ENCODE measurements at regions not wholly inside any gene's neighbourhood (a gene's known extent, or its start where the extent isn't known, plus 50 kb on each side); places are given as distances from the start of the nearest gene placed in this dataset.

DNA sequence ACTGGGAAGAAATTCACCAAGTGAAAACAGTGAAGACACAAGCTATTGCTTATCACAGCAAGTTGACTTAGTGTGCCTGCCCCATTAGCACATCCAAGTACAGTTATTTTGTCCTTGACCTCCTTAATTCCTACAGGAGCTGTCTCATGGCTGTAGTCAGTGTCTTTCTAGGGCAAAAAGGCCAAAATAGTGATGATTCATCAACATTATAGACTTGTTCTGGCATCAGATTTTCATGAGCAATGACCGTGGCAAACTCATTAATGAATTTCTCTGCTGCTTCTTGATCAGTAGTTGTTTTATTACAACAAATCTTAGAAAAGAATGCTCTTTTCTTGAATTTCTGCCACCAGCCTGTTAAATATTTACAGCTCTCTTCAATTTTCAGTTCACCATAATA lies 1169.3 kb upstream of the DDX18 start:
- no peak for DNase-seq
- no peak overlapping the region for H3K4me3 ChIP-seq (ENCODE audit: low read length)
- H3K36me3 ChIP-seq (ENCODE audit: control insufficient read depth, insufficient read depth, low read length) = no peaks in the 10 kb centered on the region
- no CpG with 5 or more reads among the region's 1 CpG for WGBS (ENCODE audit: insufficient coverage, low lambda C conversion rate)
- H3K9me3 ChIP-seq (ENCODE audit: control insufficient read depth, low read depth, low read length) = no peaks in the 10 kb centered on the region
- H3K27me3 ChIP-seq (ENCODE audit: control insufficient read depth, insufficient read depth, low read length) = no peaks in the 10 kb centered on the region
- no peaks in the 10 kb centered on the region for H3K4me1 ChIP-seq (ENCODE audit: control insufficient read depth, insufficient read depth, low read length)
- H3K27ac ChIP-seq (ENCODE audit: low read length) = no peak overlapping the region

DNA sequence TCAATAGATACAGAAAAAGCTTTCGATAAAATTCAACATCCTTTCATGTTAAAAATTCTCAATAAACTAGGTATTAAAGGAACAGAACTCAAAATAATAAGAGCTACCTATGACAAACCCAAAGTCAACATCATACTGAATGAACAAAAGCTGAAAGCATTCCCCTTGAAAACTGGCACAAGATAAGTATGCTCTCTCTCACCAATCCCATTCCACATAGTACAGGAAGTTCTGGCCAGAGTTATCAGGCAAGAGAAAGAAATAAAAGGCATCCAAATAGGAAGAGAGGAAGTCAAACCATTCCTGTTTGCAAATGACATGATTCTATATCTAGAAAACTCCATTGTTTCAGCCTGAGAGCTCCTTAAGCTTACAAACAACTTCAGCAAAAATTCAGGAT lies 1145.8 kb upstream of the DDX18 start:
- no peaks in the 10 kb centered on the region for H3K4me1 ChIP-seq (ENCODE audit: control insufficient read depth, insufficient read depth, low read length)
- H3K9me3 ChIP-seq (ENCODE audit: control insufficient read depth, low read depth, low read length) = no peaks in the 10 kb centered on the region
- DNase-seq = no peak
- H3K27me3 ChIP-seq (ENCODE audit: control insufficient read depth, insufficient read depth, low read length) = no peaks in the 10 kb centered on the region
- no peak overlapping the region for H3K27ac ChIP-seq (ENCODE audit: low read length)
- H3K36me3 ChIP-seq (ENCODE audit: control insufficient read depth, insufficient read depth, low read length) = no peaks in the 10 kb centered on the region
- no CpG with 5 or more reads among the region's 1 CpG for WGBS (ENCODE audit: insufficient coverage, low lambda C conversion rate)
- H3K4me3 ChIP-seq (ENCODE audit: low read length) = no peak overlapping the region

DNA sequence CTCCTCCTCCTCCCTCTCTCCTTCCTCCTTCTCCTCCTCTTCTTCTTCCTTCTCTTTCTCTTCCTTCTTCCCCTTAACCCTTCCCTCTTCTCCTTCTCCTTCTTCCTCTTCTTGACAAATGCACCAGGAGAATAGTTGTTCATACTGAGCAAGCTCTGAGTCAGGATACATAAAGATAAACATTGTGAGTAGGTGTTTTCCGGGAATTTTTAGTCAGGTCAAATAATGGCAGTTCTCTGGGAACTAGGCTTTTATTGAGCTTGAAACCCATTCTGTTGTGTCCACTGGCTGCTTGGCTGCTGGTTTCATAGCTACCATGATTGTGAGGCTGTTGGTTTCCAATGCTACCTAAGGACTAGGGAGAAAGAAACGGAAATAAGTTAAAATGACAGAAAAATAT lies 1144.7 kb upstream of the DDX18 start:
- no peaks in the 10 kb centered on the region for H3K36me3 ChIP-seq (ENCODE audit: control insufficient read depth, insufficient read depth, low read length)
- no peaks in the 10 kb centered on the region for H3K27me3 ChIP-seq (ENCODE audit: control insufficient read depth, insufficient read depth, low read length)
- WGBS (ENCODE audit: insufficient coverage, low lambda C conversion rate) = 100% methylated on average over 1 of the region's 2 CpGs
- H3K4me3 ChIP-seq (ENCODE audit: low read length) = no peak overlapping the region
- no peak for DNase-seq
- H3K27ac ChIP-seq (ENCODE audit: low read length) = no peak overlapping the region
- H3K9me3 ChIP-seq (ENCODE audit: control insufficient read depth, low read depth, low read length) = no peaks in the 10 kb centered on the region
- no peaks in the 10 kb centered on the region for H3K4me1 ChIP-seq (ENCODE audit: control insufficient read depth, insufficient read depth, low read length)

DNA sequence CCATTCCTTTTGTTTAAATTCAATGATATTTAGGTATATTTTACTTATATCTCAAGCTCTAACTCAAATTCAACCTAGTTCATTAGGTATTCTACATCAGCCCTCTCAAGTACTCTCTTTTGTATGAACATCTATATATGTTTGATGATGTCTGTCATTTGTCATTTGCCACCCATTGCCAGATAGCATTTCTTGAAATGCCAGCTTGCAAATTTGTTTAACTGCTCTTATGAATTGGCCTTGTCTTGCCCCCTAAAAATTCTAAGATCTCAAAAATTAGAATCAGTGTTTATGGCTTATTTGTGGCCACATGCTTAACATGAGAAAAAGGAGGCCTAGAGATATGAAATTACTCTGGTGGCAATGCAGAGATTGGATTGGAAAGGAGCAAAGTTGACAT lies 1140.3 kb upstream of the DDX18 start:
- no peaks in the 10 kb centered on the region for H3K9me3 ChIP-seq (ENCODE audit: control insufficient read depth, low read depth, low read length)
- H3K4me1 ChIP-seq (ENCODE audit: control insufficient read depth, insufficient read depth, low read length) = no peaks in the 10 kb centered on the region
- DNase-seq = no peak
- no peaks in the 10 kb centered on the region for H3K27me3 ChIP-seq (ENCODE audit: control insufficient read depth, insufficient read depth, low read length)
- no peak overlapping the region for H3K4me3 ChIP-seq (ENCODE audit: low read length)
- H3K36me3 ChIP-seq (ENCODE audit: control insufficient read depth, insufficient read depth, low read length) = no peaks in the 10 kb centered on the region
- H3K27ac ChIP-seq (ENCODE audit: low read length) = no peak overlapping the region

DNA sequence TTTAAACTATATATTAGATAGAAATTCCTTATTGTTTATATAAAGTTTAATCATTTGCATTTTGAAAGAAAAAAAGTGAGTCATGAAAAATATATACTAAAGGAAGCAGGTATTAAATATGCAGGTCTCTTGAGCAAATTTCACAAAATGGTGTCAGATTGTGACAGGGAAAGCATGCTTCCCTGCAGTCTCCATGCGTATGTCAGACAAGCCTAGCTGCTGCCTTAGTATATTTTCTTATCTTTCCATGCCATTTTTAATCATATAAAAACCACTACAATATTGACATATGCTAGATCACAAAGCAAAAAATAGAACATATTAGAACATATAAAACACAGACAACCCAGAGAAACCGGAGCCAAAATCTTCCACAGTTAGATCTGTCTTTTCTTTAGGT lies 1137.7 kb upstream of the DDX18 start:
- H3K36me3 ChIP-seq (ENCODE audit: control insufficient read depth, insufficient read depth, low read length) = no peaks in the 10 kb centered on the region
- H3K27me3 ChIP-seq (ENCODE audit: control insufficient read depth, insufficient read depth, low read length) = no peaks in the 10 kb centered on the region
- H3K4me1 ChIP-seq (ENCODE audit: control insufficient read depth, insufficient read depth, low read length) = no peaks in the 10 kb centered on the region
- H3K9me3 ChIP-seq (ENCODE audit: control insufficient read depth, low read depth, low read length) = no peaks in the 10 kb centered on the region
- no CpG with 5 or more reads among the region's 2 CpGs for WGBS (ENCODE audit: insufficient coverage, low lambda C conversion rate)
- DNase-seq = no peak
- H3K27ac ChIP-seq (ENCODE audit: low read length) = no peak overlapping the region
- no peak overlapping the region for H3K4me3 ChIP-seq (ENCODE audit: low read length)

DNA sequence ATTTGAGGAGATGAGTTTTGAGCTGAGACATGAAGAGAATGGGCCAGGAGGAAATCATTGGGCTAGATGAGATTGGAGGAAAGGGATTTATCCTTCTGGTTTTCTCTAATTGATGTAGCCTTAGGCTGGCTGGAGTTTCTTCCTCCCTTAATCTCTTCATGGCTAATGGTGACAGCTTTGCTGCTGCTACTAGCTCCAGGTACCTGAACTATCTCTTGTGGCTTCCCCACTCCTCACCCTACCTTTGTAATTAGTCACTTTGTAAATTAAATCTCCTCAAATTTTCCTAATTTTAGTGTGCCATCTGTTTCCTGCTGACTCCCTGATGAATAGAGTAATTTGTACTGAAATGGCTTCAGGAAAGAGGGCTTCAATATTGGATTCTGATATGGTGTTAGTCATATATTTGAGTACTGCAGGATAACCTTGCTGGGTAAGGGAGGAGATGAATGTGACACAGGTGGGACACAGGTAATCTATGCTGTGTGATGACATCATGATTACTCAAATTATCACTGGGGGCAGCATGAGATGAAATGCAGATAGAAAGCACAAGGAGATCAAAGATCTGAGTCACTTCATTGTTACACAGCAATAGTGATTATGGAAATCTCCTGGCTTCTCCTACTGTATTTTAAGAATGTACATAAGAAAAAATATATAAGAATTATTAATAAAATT lies 1134.1 kb upstream of the DDX18 start:
- Histone ChIP-seq H3K4me1 (ENCODE audit: control insufficient read depth, insufficient read depth, low read length) (no peaks in the 10 kb centered on the region), H3K4me3 (ENCODE audit: low read length) (no peak overlapping the region), H3K9me3 (ENCODE audit: control insufficient read depth, low read depth, low read length) (no peaks in the 10 kb centered on the region), H3K27me3 (ENCODE audit: control insufficient read depth, insufficient read depth, low read length) (no peaks in the 10 kb centered on the region), H3K36me3 (ENCODE audit: control insufficient read depth, insufficient read depth, low read length) (no peaks in the 10 kb centered on the region), H3K27ac (ENCODE audit: low read length) (no peak overlapping the region)
- no peak for DNase-seq

DNA sequence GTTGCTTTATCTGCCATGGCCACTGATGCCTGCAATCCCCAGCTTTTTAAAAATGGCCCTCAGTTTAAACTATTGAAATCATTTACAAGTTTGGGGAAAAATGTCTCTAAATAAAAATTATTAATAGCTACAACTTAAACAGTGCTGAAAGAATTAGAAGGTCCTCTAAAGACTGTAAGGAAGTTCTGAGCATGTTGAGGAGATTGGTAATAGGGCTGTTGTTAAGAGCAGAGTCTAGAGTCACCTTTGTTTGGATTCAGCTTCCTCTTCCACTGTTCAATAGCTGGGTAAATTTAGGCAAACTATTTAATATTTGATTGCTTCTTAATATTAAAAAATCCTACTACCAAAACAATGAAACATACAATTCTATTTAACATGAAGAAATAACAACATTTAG lies 1127.1 kb upstream of the DDX18 start:
- no peak for DNase-seq
- Histone ChIP-seq H3K4me1 (ENCODE audit: control insufficient read depth, insufficient read depth, low read length) (no peaks in the 10 kb centered on the region), H3K27ac (ENCODE audit: low read length) (no peak overlapping the region), H3K36me3 (ENCODE audit: control insufficient read depth, insufficient read depth, low read length) (no peaks in the 10 kb centered on the region), H3K4me3 (ENCODE audit: low read length) (no peak overlapping the region), H3K27me3 (ENCODE audit: control insufficient read depth, insufficient read depth, low read length) (no peaks in the 10 kb centered on the region), H3K9me3 (ENCODE audit: control insufficient read depth, low read depth, low read length) (no peaks in the 10 kb centered on the region)

DNA sequence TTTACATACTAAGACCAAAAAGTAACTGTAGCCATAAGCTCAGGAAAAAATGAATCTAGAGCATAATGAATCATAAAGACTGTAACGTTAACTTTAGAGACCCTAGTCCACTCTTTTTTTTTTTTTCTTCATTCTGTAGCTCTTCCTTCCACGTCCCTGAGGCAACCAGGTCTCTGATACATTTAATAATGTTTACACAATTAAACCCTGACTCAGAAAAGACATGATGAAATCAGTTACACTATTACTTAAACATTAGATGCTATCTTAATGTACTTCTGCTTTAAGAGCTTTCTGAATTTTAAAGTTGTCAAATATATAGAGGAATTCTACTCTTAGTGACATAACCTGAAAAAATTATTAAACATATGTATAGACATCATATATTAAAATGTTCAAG lies 1121.5 kb upstream of the DDX18 start:
- Histone ChIP-seq H3K4me1 (ENCODE audit: control insufficient read depth, insufficient read depth, low read length) (no peaks in the 10 kb centered on the region), H3K4me3 (ENCODE audit: low read length) (no peak overlapping the region), H3K9me3 (ENCODE audit: control insufficient read depth, low read depth, low read length) (no peaks in the 10 kb centered on the region), H3K36me3 (ENCODE audit: control insufficient read depth, insufficient read depth, low read length) (no peaks in the 10 kb centered on the region), H3K27me3 (ENCODE audit: control insufficient read depth, insufficient read depth, low read length) (no peaks in the 10 kb centered on the region), H3K27ac (ENCODE audit: low read length) (no peak overlapping the region)
- no peak for DNase-seq
- 58% methylated on average over 2 of the region's 2 CpGs for WGBS (ENCODE audit: insufficient coverage, low lambda C conversion rate)

DNA sequence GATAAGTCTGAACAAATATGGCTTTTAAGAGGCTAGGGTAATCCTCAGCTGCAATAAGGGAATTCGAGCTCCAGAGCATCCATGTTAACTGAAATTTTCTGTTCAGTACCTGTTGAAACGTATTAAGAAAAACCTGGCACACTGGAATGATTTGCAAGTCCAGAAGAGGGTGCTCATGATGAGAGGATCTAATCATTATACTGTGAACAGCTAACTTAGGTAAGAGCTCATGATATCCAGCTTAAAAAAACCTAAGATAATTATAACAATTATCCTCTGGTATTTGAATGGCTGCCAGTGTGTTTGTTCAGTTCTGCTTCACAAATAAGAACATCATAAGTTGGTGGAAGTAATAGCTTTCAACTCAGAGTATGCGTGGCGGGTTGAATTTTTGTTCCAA lies 1118.3 kb upstream of the DDX18 start:
- Histone ChIP-seq H3K4me3 (ENCODE audit: low read length) (no peak overlapping the region), H3K9me3 (ENCODE audit: control insufficient read depth, low read depth, low read length) (no peaks in the 10 kb centered on the region), H3K4me1 (ENCODE audit: control insufficient read depth, insufficient read depth, low read length) (no peaks in the 10 kb centered on the region), H3K36me3 (ENCODE audit: control insufficient read depth, insufficient read depth, low read length) (no peaks in the 10 kb centered on the region), H3K27me3 (ENCODE audit: control insufficient read depth, insufficient read depth, low read length) (no peaks in the 10 kb centered on the region), H3K27ac (ENCODE audit: low read length) (no peak overlapping the region)
- DNase-seq = peak in 1 of 2 donors; percentile 6
- WGBS (ENCODE audit: insufficient coverage, low lambda C conversion rate) = no CpG with 5 or more reads among the region's 4 CpGs

DNA sequence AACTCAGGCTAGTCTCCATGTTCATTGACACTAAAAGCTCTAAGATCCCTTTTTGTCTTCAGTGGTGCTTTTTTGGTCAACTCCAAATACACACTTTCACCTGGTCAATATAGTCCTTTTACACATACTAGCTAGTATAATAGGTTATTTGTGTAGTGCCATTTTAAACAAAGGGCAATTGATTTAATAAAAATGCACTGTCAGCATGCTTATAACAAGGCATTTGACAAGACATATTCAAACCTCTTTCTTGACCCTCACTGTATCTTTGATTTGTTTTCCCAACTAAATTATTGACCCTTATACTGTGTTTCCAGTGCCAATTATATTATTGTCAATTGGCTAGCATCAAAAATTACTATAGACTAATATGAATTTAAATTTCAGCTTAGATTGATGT lies 1117.6 kb upstream of the DDX18 start:
- H3K9me3 ChIP-seq (ENCODE audit: control insufficient read depth, low read depth, low read length) = no peaks in the 10 kb centered on the region
- no peak for DNase-seq
- H3K27me3 ChIP-seq (ENCODE audit: control insufficient read depth, insufficient read depth, low read length) = no peaks in the 10 kb centered on the region
- no peak overlapping the region for H3K27ac ChIP-seq (ENCODE audit: low read length)
- H3K4me3 ChIP-seq (ENCODE audit: low read length) = no peak overlapping the region
- H3K36me3 ChIP-seq (ENCODE audit: control insufficient read depth, insufficient read depth, low read length) = no peaks in the 10 kb centered on the region
- H3K4me1 ChIP-seq (ENCODE audit: control insufficient read depth, insufficient read depth, low read length) = no peaks in the 10 kb centered on the region

DNA sequence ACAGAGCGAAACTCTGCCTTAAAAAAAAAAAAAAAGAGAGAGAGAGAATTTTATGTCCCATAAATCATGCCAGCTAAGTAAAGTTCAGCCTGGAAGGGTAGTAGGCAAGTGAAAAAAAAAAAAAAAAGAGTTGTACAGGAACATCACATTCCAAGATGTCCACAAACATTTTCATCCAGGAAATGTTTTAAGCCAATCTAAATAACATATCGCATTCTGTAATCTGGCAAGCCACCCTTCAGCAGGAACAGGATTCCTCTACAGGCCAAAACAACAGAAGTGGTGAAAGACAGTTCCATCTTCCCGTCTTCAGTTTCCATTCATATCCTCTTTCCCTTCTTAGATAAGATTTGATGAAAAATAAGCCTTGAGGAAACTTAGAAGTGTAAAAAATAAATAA lies 1108.1 kb upstream of the DDX18 start:
- Histone ChIP-seq H3K36me3 (ENCODE audit: control insufficient read depth, insufficient read depth, low read length) (no peaks in the 10 kb centered on the region), H3K27ac (ENCODE audit: low read length) (no peak overlapping the region)
- 100% methylated on average over 2 of the region's 3 CpGs for WGBS (ENCODE audit: insufficient coverage, low lambda C conversion rate)

More for the DNA sequence above, 1108.1 kb upstream of the DDX18 start:
- Histone ChIP-seq H3K4me3 (ENCODE audit: low read length) (no peak overlapping the region), H3K4me1 (ENCODE audit: control insufficient read depth, insufficient read depth, low read length) (no peaks in the 10 kb centered on the region), H3K9me3 (ENCODE audit: control insufficient read depth, low read depth, low read length) (no peaks in the 10 kb centered on the region), H3K27me3 (ENCODE audit: control insufficient read depth, insufficient read depth, low read length) (no peaks in the 10 kb centered on the region)
- no peak for DNase-seq

Measured in large intestine (tissue), 3 donors.